ENCODE measurements at regions not wholly inside any gene's neighbourhood (a gene's known extent, or its start where the extent isn't known, plus 50 kb on each side); places are given as distances from the start of the nearest gene placed in this dataset.

- TF ChIP-seq CTCF (IDR thresholded peaks at IDR 0.05) (peak in 2 of 4 experiments; percentile 31 to 53), POLR2A (IDR thresholded peaks at IDR 0.05) (no peak)
Observed at GRCh38 chr7:41002741-41003610, 699.9 kb downstream of the INHBA start.
